Suprapubic skin (tissue), 4 donors: ENCODE measurements at regions not wholly inside any gene's neighbourhood (a gene's known extent, or its start where the extent isn't known, plus 50 kb on each side); places are given as distances from the start of the nearest gene placed in this dataset.

Source experiments
- POLR2A ChIP-seq, 2 donors: fragments of 450-650 bp; IDR thresholded peaks; one replicate each; pipeline ENCODE4 v1.6.1; 2017; ENCODE audit warnings: antibody characterized with exemption in 2 of 2, mild to moderate bottlenecking in 2 of 2, moderate library complexity in 2 of 2
- POLR2AphosphoS5 ChIP-seq, 3 donors: sonication (generic); formaldehyde crosslinking; IDR thresholded peaks; one replicate each; pipeline ENCODE4 v1.6.1; 2017; ENCODE audit warnings: antibody characterized with exemption in 3 of 3
- TF ChIP-seq, protein P1 (sequence below), 2 donors: fragments of 200-600 bp in 1 of 2; fragments of 450-650 bp in 1 of 2; sonication (generic) in 1 of 2; IDR thresholded peaks; one replicate each; pipeline ENCODE4 v1.5.1; 2016 to 2019; ENCODE audit warnings: antibody characterized with exemption in 2 of 2, mild to moderate bottlenecking in 1 of 2, moderate library complexity in 1 of 2

- TF ChIP-seq POLR2AphosphoS5 (IDR thresholded peaks at IDR 0.05) (no peak), POLR2A (IDR thresholded peaks at IDR 0.05) (no peak)
- TF ChIP-seq, protein P1, sequence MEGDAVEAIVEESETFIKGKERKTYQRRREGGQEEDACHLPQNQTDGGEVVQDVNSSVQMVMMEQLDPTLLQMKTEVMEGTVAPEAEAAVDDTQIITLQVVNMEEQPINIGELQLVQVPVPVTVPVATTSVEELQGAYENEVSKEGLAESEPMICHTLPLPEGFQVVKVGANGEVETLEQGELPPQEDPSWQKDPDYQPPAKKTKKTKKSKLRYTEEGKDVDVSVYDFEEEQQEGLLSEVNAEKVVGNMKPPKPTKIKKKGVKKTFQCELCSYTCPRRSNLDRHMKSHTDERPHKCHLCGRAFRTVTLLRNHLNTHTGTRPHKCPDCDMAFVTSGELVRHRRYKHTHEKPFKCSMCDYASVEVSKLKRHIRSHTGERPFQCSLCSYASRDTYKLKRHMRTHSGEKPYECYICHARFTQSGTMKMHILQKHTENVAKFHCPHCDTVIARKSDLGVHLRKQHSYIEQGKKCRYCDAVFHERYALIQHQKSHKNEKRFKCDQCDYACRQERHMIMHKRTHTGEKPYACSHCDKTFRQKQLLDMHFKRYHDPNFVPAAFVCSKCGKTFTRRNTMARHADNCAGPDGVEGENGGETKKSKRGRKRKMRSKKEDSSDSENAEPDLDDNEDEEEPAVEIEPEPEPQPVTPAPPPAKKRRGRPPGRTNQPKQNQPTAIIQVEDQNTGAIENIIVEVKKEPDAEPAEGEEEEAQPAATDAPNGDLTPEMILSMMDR (IDR thresholded peaks at IDR 0.05), result no peak
These were observed 96.2 kb upstream of the MEOX2 start for GRCh38 chr7:15782656-15783055.
